CD14-positive monocyte (primary cell): ENCODE measurements at regions not wholly inside any gene's neighbourhood (a gene's known extent, or its start where the extent isn't known, plus 50 kb on each side); places are given as distances from the start of the nearest gene placed in this dataset.

Experiments
- DNase-seq, 3 donors: peaks; one replicate each; pipeline ENCODE4 v3.0.0-alpha.2; 2011 to 2022
- H2AFZ ChIP-seq: 2 replicates; pipeline ENCODE4 v1.6.0; 2012; ENCODE audit warnings: mild to moderate bottlenecking, low read depth, low read length, inconsistent platforms; ENCODE audit not compliant: insufficient read depth, poor library complexity, severe bottlenecking
- H3K27ac ChIP-seq, 2 donors: 1 replicate in 1 of 2; 2 replicates in 1 of 2; pipeline ENCODE4 v1.5.1; 2012 to 2013; ENCODE audit warnings: low read length in 2 of 2, control low read depth in 1 of 2, inconsistent platforms in 1 of 2, low read depth in 1 of 2, mild to moderate bottlenecking in 1 of 2
- H3K27me3 ChIP-seq, 2 donors: one replicate each; pipeline versions ENCODE4 v1.6.0 to v1.6.1; 2011 to 2013; ENCODE audit warnings: low read length in 2 of 2; ENCODE audit not compliant: control insufficient read depth in 2 of 2, insufficient read depth in 2 of 2
- H3K36me3 ChIP-seq, 2 donors: replicated peaks in 1 of 2; 1 replicate in 1 of 2; 2 replicates in 1 of 2; pipeline versions ENCODE4 v1.5.1 to v1.6.1; 2012 to 2013; ENCODE audit warnings: low read length in 2 of 2, control low read depth in 1 of 2, inconsistent platforms in 1 of 2, mild to moderate bottlenecking in 1 of 2; ENCODE audit not compliant: insufficient read depth in 2 of 2, control insufficient read depth in 1 of 2
- H3K4me1 ChIP-seq, 2 donors: 1 replicate in 1 of 2; 2 replicates in 1 of 2; pipeline versions ENCODE4 v1.5.1 to v1.6.1; 2012 to 2013; ENCODE audit warnings: low read length in 2 of 2, control low read depth in 1 of 2, inconsistent platforms in 1 of 2, mild to moderate bottlenecking in 1 of 2, moderate library complexity in 1 of 2; ENCODE audit not compliant: insufficient read depth in 2 of 2, control insufficient read depth in 1 of 2
- H3K4me2 ChIP-seq: replicated peaks from 2 replicates; pipeline ENCODE3; 2012; ENCODE audit warnings: low read length, moderate library complexity, mild to moderate bottlenecking; ENCODE audit not compliant: poor library complexity, severe bottlenecking; ENCODE audit errors: extremely low read depth
- H3K4me3 ChIP-seq, 3 experiments: fragments of 200-600 bp in 1 of 3; sonication (generic) in 1 of 3; replicated peaks in 1 of 3; 1 replicate in 2 of 3; 2 replicates in 1 of 3; pipeline ENCODE4 v1.5.1; 2011 to 2013; ENCODE audit warnings: low read length in 3 of 3, mild to moderate bottlenecking in 3 of 3, control low read depth in 2 of 3, low read depth in 2 of 3, inconsistent platforms in 1 of 3, moderate library complexity in 1 of 3
- H3K79me2 ChIP-seq: 2 replicates; pipeline ENCODE4 v1.6.0; 2012; ENCODE audit warnings: mild to moderate bottlenecking, control low read depth, inconsistent platforms, low read length, moderate library complexity; ENCODE audit not compliant: insufficient read depth
- H3K9ac ChIP-seq: 2 replicates; pipeline ENCODE4 v1.6.0; 2017; ENCODE audit warnings: low read length, mild to moderate bottlenecking; ENCODE audit not compliant: insufficient read depth, poor library complexity, severe bottlenecking
- H3K9me3 ChIP-seq, 2 donors: replicated peaks in 1 of 2; 1 replicate in 1 of 2; 2 replicates in 1 of 2; pipeline versions ENCODE4 v1.5.1 to v1.6.1; 2012 to 2013; ENCODE audit warnings: low read length in 2 of 2, control low read depth in 1 of 2; ENCODE audit not compliant: control insufficient read depth in 1 of 2, insufficient read depth in 1 of 2
- H4K20me1 ChIP-seq: 2 replicates; pipeline ENCODE4 v1.6.0; 2012; ENCODE audit warnings: mild to moderate bottlenecking, low read length, control low read depth, moderate library complexity; ENCODE audit not compliant: insufficient read depth
- H3K27ac Mint-ChIP-seq, 7 donors: one replicate each; pipeline ENCODE4 v1.8.0; 2020; ENCODE audit warnings: mild to moderate bottlenecking in 7 of 7, mixed read lengths in 7 of 7, moderate library complexity in 6 of 7, inconsistent platforms in 2 of 7
- H3K27me3 Mint-ChIP-seq, 3 donors: one replicate each; pipeline ENCODE4 v1.8.0; 2021 to 2022; ENCODE audit warnings: low read depth in 3 of 3, mild to moderate bottlenecking in 3 of 3, mixed read lengths in 3 of 3, moderate library complexity in 3 of 3, inconsistent platforms in 1 of 3
- H3K36me3 Mint-ChIP-seq, 2 donors: one replicate each; pipeline ENCODE4 v1.8.0; 2020; ENCODE audit warnings: mixed read lengths in 2 of 2, inconsistent platforms in 1 of 2, mild to moderate bottlenecking in 1 of 2
- H3K4me1 Mint-ChIP-seq: one replicate; pipeline ENCODE4 v1.8.0; 2020; ENCODE audit warnings: mild to moderate bottlenecking, mixed read lengths
- H3K4me3 Mint-ChIP-seq, 2 donors: one replicate each; pipeline ENCODE4 v1.8.0; 2020; ENCODE audit warnings: mild to moderate bottlenecking in 2 of 2, mixed read lengths in 2 of 2, moderate library complexity in 1 of 2
- H3K9me3 Mint-ChIP-seq, 7 donors: one replicate each; pipeline ENCODE4 v1.8.0; 2020 to 2022; ENCODE audit warnings: mixed read lengths in 7 of 7, mild to moderate bottlenecking in 6 of 7, moderate library complexity in 6 of 7, inconsistent platforms in 2 of 7
- WGBS: methylation state at CpG from one replicate; pipeline ENCODE4 v1.1.5; 2013; ENCODE audit warnings: missing lambda C conversion rate; ENCODE audit not compliant: insufficient coverage; 5-methylcytosine and 5-hydroxymethylcytosine counted together
- intact Hi-C, 2 donors: fragments of 100-400 bp; cut with micrococcal nuclease; formaldehyde crosslinking; loops; one replicate each; pipeline versions ENCODE4 v1.15.0 to v1.15.1; 2023
- TF ChIP-seq, protein P1 (sequence below): fragments of 200-600 bp; IDR thresholded peaks from one replicate; pipeline ENCODE4 v1.8.0; 2022; ENCODE audit warnings: antibody characterized with exemption, mild to moderate bottlenecking

DNA sequence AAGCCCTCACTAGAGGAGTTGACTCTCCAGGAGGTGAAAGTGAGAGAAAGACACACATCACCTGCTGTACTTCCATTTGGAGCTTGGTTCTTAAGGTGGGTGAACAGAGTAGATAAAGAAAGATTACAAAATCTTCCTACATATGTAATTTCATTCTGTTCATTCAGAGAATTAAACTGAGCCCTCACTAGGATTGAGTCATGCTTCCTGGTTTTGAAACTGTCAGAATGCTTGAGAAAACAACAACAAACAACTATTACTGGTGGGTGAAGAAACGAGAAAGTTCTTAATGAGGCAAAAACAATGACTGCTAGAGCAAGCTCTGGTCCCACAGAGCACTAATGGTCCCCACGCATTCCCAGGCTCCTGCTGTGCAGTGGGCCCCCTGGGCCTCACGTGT lies 841.7 kb downstream of the VRK1 start:
- Mint-ChIP-seq H3K9me3 (no peaks in the 10 kb centered on the region), H3K4me1 (peaks cover 17% of the 10 kb centered on the region), H3K27ac (peak overlapping the region in 1 of 7 donors; percentile 26), H3K27me3 (peaks cover 3 to 7% (median 4%) of the 10 kb centered on the region in 3 donors), H3K4me3 (peak overlapping the region in 1 of 2 donors; percentile 35), H3K36me3 (no peaks in the 10 kb centered on the region)
- Histone ChIP-seq H2AFZ (no peak overlapping the region), H4K20me1 (no peaks in the 10 kb centered on the region), H3K79me2 (no peaks in the 10 kb centered on the region), H3K9ac (no peak overlapping the region), H3K27me3 (no peaks in the 10 kb centered on the region), H3K9me3 (no peaks in the 10 kb centered on the region), H3K4me3 (no peak overlapping the region), H3K4me2 (no peak overlapping the region), H3K27ac (no peak overlapping the region), H3K36me3 (no peaks in the 10 kb centered on the region), H3K4me1 (no peaks in the 10 kb centered on the region)
- no peak for DNase-seq
- intact Hi-C loops, result no loop called here
- TF ChIP-seq, protein P1, sequence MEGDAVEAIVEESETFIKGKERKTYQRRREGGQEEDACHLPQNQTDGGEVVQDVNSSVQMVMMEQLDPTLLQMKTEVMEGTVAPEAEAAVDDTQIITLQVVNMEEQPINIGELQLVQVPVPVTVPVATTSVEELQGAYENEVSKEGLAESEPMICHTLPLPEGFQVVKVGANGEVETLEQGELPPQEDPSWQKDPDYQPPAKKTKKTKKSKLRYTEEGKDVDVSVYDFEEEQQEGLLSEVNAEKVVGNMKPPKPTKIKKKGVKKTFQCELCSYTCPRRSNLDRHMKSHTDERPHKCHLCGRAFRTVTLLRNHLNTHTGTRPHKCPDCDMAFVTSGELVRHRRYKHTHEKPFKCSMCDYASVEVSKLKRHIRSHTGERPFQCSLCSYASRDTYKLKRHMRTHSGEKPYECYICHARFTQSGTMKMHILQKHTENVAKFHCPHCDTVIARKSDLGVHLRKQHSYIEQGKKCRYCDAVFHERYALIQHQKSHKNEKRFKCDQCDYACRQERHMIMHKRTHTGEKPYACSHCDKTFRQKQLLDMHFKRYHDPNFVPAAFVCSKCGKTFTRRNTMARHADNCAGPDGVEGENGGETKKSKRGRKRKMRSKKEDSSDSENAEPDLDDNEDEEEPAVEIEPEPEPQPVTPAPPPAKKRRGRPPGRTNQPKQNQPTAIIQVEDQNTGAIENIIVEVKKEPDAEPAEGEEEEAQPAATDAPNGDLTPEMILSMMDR, result no peak
- WGBS, result 79% methylated on average over 2 of the region's 3 CpGs

DNA sequence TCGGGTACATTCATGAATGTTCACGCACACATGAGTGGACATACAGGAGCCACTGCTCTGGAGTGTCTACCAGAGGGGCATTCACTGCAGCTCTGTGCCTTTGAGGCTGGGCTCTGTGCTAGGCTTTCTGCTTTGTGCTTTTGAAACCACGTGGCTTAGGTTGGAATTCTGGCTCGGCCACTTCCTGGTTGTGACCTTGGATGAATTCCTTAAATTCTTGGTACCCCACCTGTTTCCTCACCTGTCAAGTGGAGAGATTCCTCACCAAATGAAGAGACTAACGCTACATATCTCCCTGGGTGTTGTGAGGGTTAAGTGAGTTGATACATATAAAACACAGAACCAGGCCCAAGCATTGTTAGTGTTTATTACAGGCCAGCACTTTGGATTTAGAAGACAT lies 842.8 kb downstream of the VRK1 start:
- no peak overlapping the region for H3K9ac ChIP-seq
- H3K9me3 ChIP-seq, result no peaks in the 10 kb centered on the region
- H3K4me1 Mint-ChIP-seq, result peaks cover 12% of the 10 kb centered on the region
- no peak overlapping the region for H3K4me3 ChIP-seq
- no peaks in the 10 kb centered on the region for H3K36me3 ChIP-seq
- 100% methylated on average over 3 of the region's 5 CpGs for WGBS
- no peak overlapping the region for H2AFZ ChIP-seq
- H3K4me1 ChIP-seq, result no peaks in the 10 kb centered on the region
- H3K9me3 Mint-ChIP-seq, result peaks cover 0 to 2% (median 0%) of the 10 kb centered on the region in 7 donors
- no peaks in the 10 kb centered on the region for H4K20me1 ChIP-seq
- no peaks in the 10 kb centered on the region for H3K79me2 ChIP-seq
- DNase-seq, result no peak
- H3K36me3 Mint-ChIP-seq, result no peaks in the 10 kb centered on the region
- no peak overlapping the region for H3K27ac ChIP-seq
- TF ChIP-seq, protein P1, result no peak
- H3K4me3 Mint-ChIP-seq, result no peak overlapping the region
- intact Hi-C loops, result no loop called here
- no peak overlapping the region for H3K4me2 ChIP-seq
- H3K27me3 ChIP-seq, result no peaks in the 10 kb centered on the region
- peak overlapping the region in 1 of 7 donors; percentile 74 for H3K27ac Mint-ChIP-seq
- H3K27me3 Mint-ChIP-seq, result peaks cover 3 to 7% (median 4%) of the 10 kb centered on the region in 3 donors
